H1 (cell line): ENCODE measurements at regions not wholly inside any gene's neighbourhood (a gene's known extent, or its start where the extent isn't known, plus 50 kb on each side); places are given as distances from the start of the nearest gene placed in this dataset.

ENCODE experiments used
- CTCF ChIA-PET: fragments of 300-600 bp; sonication (Branson Sonifier 250); formaldehyde crosslinking; loops from one replicate; lab custom pipeline; 2021; ENCODE audit not compliant: partially characterized antibody; lab: Charles Lee
- POLR2A ChIA-PET: fragments of 300-600 bp; sonication (Branson Sonifier 250); formaldehyde crosslinking; loops from one replicate; lab custom pipeline; 2021; ENCODE audit warnings: inconsistent platforms; ENCODE audit not compliant: partially characterized antibody; lab: Charles Lee
- DNase-seq, 2 experiments: peaks; one replicate each; pipeline versions ENCODE4 v3.0.0 to v3.0.0-alpha.2; 2010 to 2022; ENCODE audit warnings: low spot score in 2 of 2, low read depth in 1 of 2, mixed read lengths in 1 of 2
- FAIRE-seq: peaks from 2 replicates; lab custom pipeline; 2011; peaks lifted over from hg19 to GRCh38; lab: Jason Lieb, UNC
- H2AFZ ChIP-seq: 2 replicates; pipeline ENCODE4 v1.8.1; 2012; ENCODE audit warnings: low read length, inconsistent platforms
- H2AK5ac ChIP-seq: 2 replicates; pipeline ENCODE4 v1.6.1; 2013; ENCODE audit warnings: low read depth, low read length
- H2BK120ac ChIP-seq: replicated peaks from 2 replicates; pipeline ENCODE3; 2013; ENCODE audit warnings: low read depth, low read length, inconsistent platforms
- H2BK12ac ChIP-seq: 2 replicates; pipeline ENCODE4 v1.6.1; 2013; ENCODE audit warnings: low read depth, low read length
- H2BK15ac ChIP-seq: 2 replicates; pipeline ENCODE4 v1.6.1; 2013; ENCODE audit warnings: low read length
- H2BK20ac ChIP-seq: 2 replicates; pipeline ENCODE4 v1.6.1; 2013; ENCODE audit warnings: low read length
- H2BK5ac ChIP-seq: 2 replicates; pipeline ENCODE4 v1.6.1; 2013; ENCODE audit warnings: low read depth, low read length
- H3K14ac ChIP-seq: 2 replicates; pipeline ENCODE4 v1.6.1; 2013; ENCODE audit warnings: inconsistent platforms; ENCODE audit not compliant: insufficient read length
- H3K18ac ChIP-seq: 2 replicates; pipeline ENCODE4 v1.6.1; 2013; ENCODE audit warnings: low read length; ENCODE audit errors: extremely low read depth
- H3K23ac ChIP-seq: 2 replicates; pipeline ENCODE4 v1.6.1; 2013; ENCODE audit warnings: inconsistent platforms; ENCODE audit not compliant: insufficient read length
- H3K23me2 ChIP-seq: 2 replicates; pipeline ENCODE4 v1.6.1; 2013; ENCODE audit warnings: low read depth, low read length
- H3K27ac ChIP-seq: 2 replicates; pipeline ENCODE4 v1.6.1; 2011; ENCODE audit warnings: low read depth, low read length, inconsistent platforms
- H3K27me3 ChIP-seq, 4 experiments: replicated peaks in 1 of 4; 1 replicate in 1 of 4; 2 replicates in 3 of 4; pipeline versions ENCODE4 v1.6.1 to v1.8.1; 2011 to 2013; ENCODE audit warnings: low read length in 3 of 4, mild to moderate bottlenecking in 3 of 4, inconsistent platforms in 2 of 4, mixed read lengths in 2 of 4, moderate library complexity in 1 of 4; ENCODE audit not compliant: control insufficient read depth in 3 of 4, insufficient read depth in 3 of 4; ENCODE audit errors: extremely low read depth in 1 of 4
- H3K36me3 ChIP-seq, 4 experiments: 2 replicates each; pipeline versions ENCODE4 v1.6.1 to v1.8.1; 2011 to 2013; ENCODE audit warnings: mild to moderate bottlenecking in 4 of 4, low read length in 3 of 4, moderate library complexity in 2 of 4, control low read depth in 1 of 4, inconsistent platforms in 1 of 4; ENCODE audit not compliant: insufficient read depth in 4 of 4, control insufficient read depth in 2 of 4
- H3K4ac ChIP-seq: replicated peaks from 2 replicates; pipeline ENCODE3; 2013; ENCODE audit warnings: low read length, low read depth, mixed read lengths, inconsistent platforms; ENCODE audit not compliant: insufficient read length
- H3K4me1 ChIP-seq, 4 experiments: replicated peaks in 1 of 4; 1 replicate in 1 of 4; 2 replicates in 3 of 4; pipeline versions ENCODE4 v1.6.1 to v1.8.1; 2011 to 2013; ENCODE audit warnings: low read length in 3 of 4, inconsistent platforms in 2 of 4, mixed read lengths in 1 of 4; ENCODE audit not compliant: insufficient read depth in 4 of 4, control insufficient read depth in 3 of 4
- H3K4me2 ChIP-seq, 2 experiments: 2 replicates each; pipeline versions ENCODE4 v1.6.1 to v1.8.1; 2011 to 2013; ENCODE audit warnings: low read depth in 2 of 2, low read length in 2 of 2, control low read depth in 1 of 2, inconsistent platforms in 1 of 2, mild to moderate bottlenecking in 1 of 2; ENCODE audit not compliant: insufficient read depth in 1 of 2
- H3K4me3 ChIP-seq, 4 experiments: fragments of 200-600, 300-600 bp in 1 of 4; sonication (generic), shearing (Covaris generic), sonication (Bioruptor Twin) in 1 of 4; 2 replicates each; pipeline versions ENCODE4 v1.5.1 to v1.8.1; 2011 to 2016; ENCODE audit warnings: low read length in 4 of 4, low read depth in 3 of 4, control low read depth in 2 of 4, inconsistent platforms in 2 of 4, mild to moderate bottlenecking in 2 of 4, mixed read lengths in 1 of 4, moderate library complexity in 1 of 4; ENCODE audit not compliant: insufficient read depth in 2 of 4; ENCODE audit errors: extremely low read depth in 1 of 4
- H3K56ac ChIP-seq: replicated peaks from 2 replicates; pipeline ENCODE3; 2013; ENCODE audit warnings: low read depth, mild to moderate bottlenecking, mixed read lengths, low read length, inconsistent platforms; ENCODE audit not compliant: insufficient read length
- H3K79me1 ChIP-seq: 2 replicates; pipeline ENCODE4 v1.6.1; 2013; ENCODE audit warnings: low read depth, low read length, control low read depth
- H3K79me2 ChIP-seq, 2 experiments: 2 replicates each; pipeline versions ENCODE4 v1.6.1 to v1.8.1; 2012 to 2013; ENCODE audit warnings: low read length in 2 of 2, mild to moderate bottlenecking in 2 of 2, inconsistent platforms in 1 of 2; ENCODE audit not compliant: insufficient read depth in 2 of 2, control insufficient read depth in 1 of 2
- H3K9ac ChIP-seq, 4 experiments: replicated peaks in 1 of 4; 1 replicate in 1 of 4; 2 replicates in 3 of 4; pipeline versions ENCODE4 v1.6.1 to v1.8.1; 2011 to 2013; ENCODE audit warnings: low read depth in 3 of 4, low read length in 3 of 4, control low read depth in 2 of 4, mild to moderate bottlenecking in 2 of 4, moderate library complexity in 2 of 4, inconsistent platforms in 1 of 4; ENCODE audit errors: extremely low read depth in 1 of 4
- H3K9me3 ChIP-seq, 2 experiments: 2 replicates each; pipeline versions ENCODE4 v1.6.1 to v1.8.1; 2012 to 2013; ENCODE audit warnings: mild to moderate bottlenecking in 2 of 2, moderate library complexity in 2 of 2, control low read depth in 1 of 2, inconsistent platforms in 1 of 2, low read depth in 1 of 2, low read length in 1 of 2, mixed read lengths in 1 of 2; ENCODE audit not compliant: insufficient read depth in 2 of 2
- H4K20me1 ChIP-seq, 2 experiments: replicated peaks in 1 of 2; 2 replicates each; pipeline versions ENCODE3 to v1.8.1; 2011 to 2013; ENCODE audit warnings: inconsistent platforms in 2 of 2, low read length in 2 of 2, mild to moderate bottlenecking in 1 of 2; ENCODE audit not compliant: insufficient read depth in 2 of 2, control insufficient read depth in 1 of 2
- H4K5ac ChIP-seq: 2 replicates; pipeline ENCODE4 v1.6.1; 2013; ENCODE audit warnings: low read length, low read depth, mixed read lengths, inconsistent platforms; ENCODE audit not compliant: insufficient read length
- H4K8ac ChIP-seq: 2 replicates; pipeline ENCODE4 v1.8.0; 2013; ENCODE audit warnings: mild to moderate bottlenecking, moderate library complexity, low read length, inconsistent platforms; ENCODE audit not compliant: insufficient read depth; ENCODE audit errors: extremely low read depth
- H4K91ac ChIP-seq: replicated peaks from 2 replicates; pipeline ENCODE3; 2013; ENCODE audit warnings: low read length, mixed read lengths, inconsistent platforms; ENCODE audit not compliant: insufficient read length
- HDAC6 ChIP-seq: IDR thresholded peaks from one replicate; pipeline ENCODE4 v1.7.1; 2012; ENCODE audit warnings: low read depth, mild to moderate bottlenecking, inconsistent platforms, low read length, moderate library complexity
- JUND ChIP-seq: IDR thresholded peaks from 2 replicates; pipeline ENCODE4 v1.6.1; 2011; ENCODE audit warnings: mild to moderate bottlenecking, improper control_type of control experiment, low read length
- KDM4A ChIP-seq: IDR thresholded peaks from one replicate; pipeline ENCODE4 v1.7.1; 2012; ENCODE audit warnings: low read depth, mild to moderate bottlenecking, moderate library complexity, low read length, inconsistent platforms; ENCODE audit not compliant: severe bottlenecking
- KDM5A ChIP-seq: fragments of 200-600 bp; IDR thresholded peaks from 2 replicates; pipeline ENCODE4 v1.7.1; 2012; ENCODE audit warnings: mild to moderate bottlenecking, low read length, inconsistent platforms, mixed read lengths
- NANOG ChIP-seq: IDR thresholded peaks from 2 replicates; pipeline ENCODE4 v1.6.1; 2011; ENCODE audit warnings: low read length, low read depth, mild to moderate bottlenecking, inconsistent platforms; ENCODE audit not compliant: insufficient read depth, poor library complexity, severe bottlenecking
- SP1 ChIP-seq: IDR thresholded peaks from 2 replicates; pipeline ENCODE4 v1.6.1; 2011; ENCODE audit warnings: low read depth, low read length
- SP2 ChIP-seq: IDR thresholded peaks from 2 replicates; pipeline ENCODE4 v1.6.1; 2012; ENCODE audit warnings: mild to moderate bottlenecking, low read length, inconsistent platforms
- TAF7 ChIP-seq: optimal IDR thresholded peaks from 2 replicates; pipeline ENCODE3; 2011; ENCODE audit warnings: low read depth, mild to moderate bottlenecking, inconsistent platforms, low read length, moderate library complexity, borderline replicate concordance
- WGBS, 2 experiments: shearing (Covaris generic) in 1 of 2; methylation state at CpG; one replicate each; pipeline versions ENCODE4 v1.1.6 to v1.1.7; 2013 to 2015; ENCODE audit warnings: low lambda C conversion rate in 2 of 2, mixed read lengths in 2 of 2, inconsistent platforms in 1 of 2, low coverage in 1 of 2, missing lambda C conversion rate in 1 of 2; ENCODE audit not compliant: insufficient replicate concordance in 2 of 2, insufficient coverage in 1 of 2, insufficient read length in 1 of 2; ENCODE audit errors: extremely low coverage in 1 of 2, missing lambda C conversion rate in 1 of 2; 5-methylcytosine and 5-hydroxymethylcytosine counted together

DNA sequence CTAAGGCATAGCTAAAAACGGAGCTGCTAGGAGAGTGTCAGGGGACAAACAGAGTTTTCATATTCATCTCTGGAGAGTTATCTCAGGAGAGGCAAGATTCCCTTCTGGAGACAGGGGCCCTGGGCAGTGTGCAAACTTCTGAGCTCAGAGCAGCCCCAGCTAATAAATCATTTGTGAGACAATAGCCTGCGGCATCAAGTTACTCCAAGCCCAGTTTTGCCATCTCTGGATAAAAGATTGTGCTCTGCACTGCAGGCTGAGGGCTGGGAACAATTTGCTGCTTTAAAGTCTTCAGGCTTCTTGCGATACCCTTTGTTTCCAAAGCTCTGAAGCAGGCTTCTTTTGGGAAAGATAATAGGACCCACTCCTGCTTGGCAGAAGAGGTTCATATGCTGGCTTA, 164.3 kb upstream of the BRINP1 start:
- Histone ChIP-seq H3K4me3 (no peak overlapping the region), H3K4ac (no peak overlapping the region), H4K91ac (no peak overlapping the region), H2BK5ac (no peak overlapping the region), H2AFZ (no peak overlapping the region), H3K27ac (no peak overlapping the region), H2BK120ac (no peak overlapping the region), H3K79me2 (no peaks in the 10 kb centered on the region), H3K56ac (no peak overlapping the region), H2AK5ac (no peak overlapping the region), H3K36me3 (no peaks in the 10 kb centered on the region), H4K5ac (no peak overlapping the region), H2BK20ac (no peak overlapping the region), H3K9ac (no peak overlapping the region), H2BK12ac (no peak overlapping the region), H3K4me2 (0 out of 4 replicates have a peak overlapping the region, but pooled peaks of 1 of the 2 experiments have one; percentile 4), H3K23me2 (no peaks in the 10 kb centered on the region), H4K20me1 (peaks cover 0 to 2% of the 10 kb centered on the region in 2 experiments), H3K23ac (no peak overlapping the region), H3K27me3 (no peaks in the 10 kb centered on the region), H2BK15ac (no peak overlapping the region), H3K4me1 (peaks cover 1 to 8% (median 4%) of the 10 kb centered on the region in 4 experiments; a peak in 4 of 7 replicates), H3K14ac (no peak overlapping the region), H4K8ac (no peak overlapping the region), H3K18ac (no peak overlapping the region), H3K9me3 (no peaks in the 10 kb centered on the region), H3K79me1 (no peaks in the 10 kb centered on the region)
- ChIA-PET POLR2A (no interaction called here), CTCF (interaction anchor here (0.7 to 2.4 kb wide), 5 partner anchors 7 to 575 kb away, joined by 3 to 11 read pairs (median 3); no protein-coding TSS in a partner anchor)
- DNase-seq = no peak
- WGBS, 2 experiments = 70% methylated on average over 3 of the region's 3 CpGs; no CpG with 5 or more reads in 1 of the 2 experiments
- no peak for FAIRE-seq
- TF ChIP-seq NANOG = no peak
- no peak for TF ChIP-seq KDM5A
- TF ChIP-seq KDM4A = no peak
- TF ChIP-seq HDAC6 = no peak
- no peak for TF ChIP-seq SP2
- TF ChIP-seq JUND = no peak
- no peak for TF ChIP-seq TAF7
- TF ChIP-seq SP1 = no peak
